MV-4-11 (cell line): ENCODE measurements at regions not wholly inside any gene's neighbourhood (a gene's known extent, or its start where the extent isn't known, plus 50 kb on each side); places are given as distances from the start of the nearest gene placed in this dataset.
"Not testable (repeated sequence)": the region's sequence is repeated elsewhere in the genome, so short reads cannot be mapped to it uniquely, and the experiment has no call there.

Source experiments
- DNase-seq: peaks from one replicate; lab custom pipeline; 2025; lab: John Stamatoyannopoulos, UW

DNA sequence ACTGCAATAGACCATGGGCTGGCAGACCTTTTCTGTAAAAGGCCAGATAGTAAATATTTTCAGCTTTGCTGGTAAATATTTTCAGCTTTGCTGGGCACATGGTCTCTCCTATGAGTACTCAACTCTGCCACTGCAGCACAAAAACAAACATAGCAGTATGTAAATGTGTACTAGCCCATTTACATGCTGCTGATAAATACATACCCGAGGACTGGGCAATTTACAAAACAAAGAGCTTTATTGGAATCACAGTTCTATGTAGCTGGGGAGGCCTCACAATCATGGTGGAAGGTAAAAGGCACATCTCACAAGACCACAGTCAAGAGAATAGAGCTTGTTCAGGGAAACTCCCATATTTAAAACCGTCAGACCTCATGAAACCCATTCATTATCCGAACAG lies 793.0 kb downstream of the EDEM1 start:
- DNase-seq, result no peak

DNA sequence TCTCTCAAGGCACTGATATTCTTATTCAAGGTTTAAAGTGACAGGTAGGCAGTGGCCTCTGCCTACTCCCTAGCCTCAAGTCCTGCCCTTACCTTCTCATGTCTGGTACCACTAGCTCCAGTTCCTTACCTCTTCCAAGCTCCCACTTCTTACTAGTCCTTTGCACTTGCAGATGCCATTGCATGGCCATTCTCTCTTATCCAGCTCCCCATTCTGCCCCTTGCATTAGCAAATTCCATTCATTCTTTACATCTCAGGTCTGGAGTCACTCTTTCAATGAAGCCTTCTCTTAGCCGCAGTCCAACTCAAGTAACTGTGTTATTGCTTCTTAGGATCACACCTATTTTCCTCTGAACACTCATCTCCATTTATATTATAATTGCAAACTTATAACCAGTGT lies 807.1 kb downstream of the EDEM1 start:
- DNase-seq, result no peak

DNA sequence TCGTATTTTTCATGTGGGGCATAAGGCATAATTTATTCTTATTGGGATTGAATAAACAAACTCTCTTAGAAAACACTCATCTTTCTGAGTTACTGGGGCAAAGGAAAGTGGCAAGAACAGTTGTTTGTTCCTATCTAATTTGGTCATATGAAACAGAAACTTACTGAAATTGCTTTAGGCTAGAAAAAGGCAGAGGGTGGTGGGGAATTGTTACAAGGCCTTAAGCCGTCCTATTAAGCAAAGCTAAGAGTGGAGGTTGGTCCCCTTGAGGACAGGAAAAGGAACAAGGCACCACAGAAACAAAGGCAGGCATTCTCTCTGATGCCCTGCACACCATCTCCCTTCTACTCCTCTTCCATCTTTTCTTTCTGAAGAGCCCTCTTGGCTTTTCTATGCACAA lies 830.9 kb downstream of the EDEM1 start:
- no peak for DNase-seq

GRCh38 chr3:6022621-6023020 lies 835.1 kb downstream of the EDEM1 start:
- DNase-seq, result no peak

DNA sequence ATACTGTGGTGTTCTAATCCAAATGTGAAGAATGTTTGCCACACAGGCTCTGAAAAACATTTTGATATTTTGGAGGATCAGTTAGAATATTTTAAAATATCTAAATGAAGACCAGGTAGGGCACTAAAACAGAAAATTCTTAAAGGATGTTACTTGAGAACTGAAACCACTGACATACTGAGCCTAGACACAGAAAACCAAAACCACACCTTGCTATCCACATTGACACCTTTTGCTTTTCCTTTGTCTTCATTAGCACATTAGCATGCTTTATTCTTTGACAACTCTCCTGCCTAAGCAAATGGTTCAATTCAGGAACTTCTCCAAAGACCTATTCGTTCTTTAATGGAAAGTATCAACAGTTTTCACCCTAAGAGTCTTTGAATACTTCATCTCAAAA lies 835.9 kb upstream of the GRM7 start:
- DNase-seq, result no peak

- DNase-seq, result not testable (repeated sequence)
Observed at GRCh38 chr3:6030648-6031047, 830.3 kb upstream of the GRM7 start.

- DNase-seq, result no peak
Observed at GRCh38 chr3:6035626-6036025, 825.3 kb upstream of the GRM7 start.

DNA sequence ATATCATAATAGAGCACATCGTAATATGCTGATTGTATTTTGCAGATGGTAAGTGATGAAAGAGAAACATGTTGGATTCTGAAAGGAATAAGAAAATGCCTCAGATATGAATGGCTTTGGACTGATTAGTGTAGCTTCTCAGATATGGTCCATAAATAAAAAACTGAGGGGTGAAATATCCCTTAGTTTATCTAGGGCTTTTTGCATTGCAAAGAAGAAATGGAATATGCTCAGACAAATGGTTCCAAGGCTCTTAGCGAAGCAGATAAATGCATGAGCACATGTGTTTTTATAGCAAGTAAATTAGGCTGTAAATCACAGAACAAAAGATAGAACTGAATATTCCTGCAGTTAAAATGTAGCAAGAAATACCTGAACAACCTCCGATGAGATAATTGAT lies 820.9 kb upstream of the GRM7 start:
- no peak for DNase-seq

DNA sequence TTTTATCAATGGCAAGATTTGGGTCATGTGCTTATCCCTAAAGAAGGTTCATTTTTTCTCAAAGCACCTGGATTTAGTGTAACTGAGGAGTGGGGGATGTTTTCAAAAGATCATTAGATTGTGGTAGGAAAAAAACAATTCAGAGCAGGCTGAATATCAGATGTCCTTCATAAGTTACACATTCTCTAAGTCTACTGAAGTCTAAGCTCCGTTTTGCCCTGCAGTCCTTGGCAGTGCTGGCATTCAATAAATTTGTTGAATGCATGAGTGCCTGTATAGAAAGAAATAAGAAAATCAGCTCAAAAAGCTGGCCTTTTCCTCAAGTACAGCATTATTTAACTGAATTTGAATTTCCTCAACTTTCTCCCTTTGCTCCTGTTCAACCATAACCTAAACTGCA lies 819.0 kb upstream of the GRM7 start:
- DNase-seq, result no peak

DNA sequence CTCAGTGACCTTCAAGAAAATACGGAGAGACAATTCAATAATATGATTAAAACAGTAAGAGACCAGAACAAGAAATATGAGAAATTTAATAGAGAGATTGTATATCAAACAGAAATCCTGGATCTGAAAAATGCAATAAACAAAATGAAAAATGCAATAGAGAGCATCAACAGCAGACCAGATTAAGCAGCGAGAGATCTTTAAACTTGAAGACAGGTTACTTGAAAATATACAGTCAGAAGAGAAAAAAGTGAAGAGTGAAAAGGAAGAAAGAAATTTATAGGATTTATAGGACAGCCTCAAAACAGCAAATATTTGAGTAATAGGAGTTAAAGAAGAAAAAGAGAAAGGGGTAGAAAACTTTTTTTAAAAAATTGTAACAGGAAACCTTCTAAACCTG lies 813.9 kb upstream of the GRM7 start:
- DNase-seq, result no peak

- no peak for DNase-seq
Observed at GRCh38 chr3:6060251-6060650, 800.7 kb upstream of the GRM7 start.

DNA sequence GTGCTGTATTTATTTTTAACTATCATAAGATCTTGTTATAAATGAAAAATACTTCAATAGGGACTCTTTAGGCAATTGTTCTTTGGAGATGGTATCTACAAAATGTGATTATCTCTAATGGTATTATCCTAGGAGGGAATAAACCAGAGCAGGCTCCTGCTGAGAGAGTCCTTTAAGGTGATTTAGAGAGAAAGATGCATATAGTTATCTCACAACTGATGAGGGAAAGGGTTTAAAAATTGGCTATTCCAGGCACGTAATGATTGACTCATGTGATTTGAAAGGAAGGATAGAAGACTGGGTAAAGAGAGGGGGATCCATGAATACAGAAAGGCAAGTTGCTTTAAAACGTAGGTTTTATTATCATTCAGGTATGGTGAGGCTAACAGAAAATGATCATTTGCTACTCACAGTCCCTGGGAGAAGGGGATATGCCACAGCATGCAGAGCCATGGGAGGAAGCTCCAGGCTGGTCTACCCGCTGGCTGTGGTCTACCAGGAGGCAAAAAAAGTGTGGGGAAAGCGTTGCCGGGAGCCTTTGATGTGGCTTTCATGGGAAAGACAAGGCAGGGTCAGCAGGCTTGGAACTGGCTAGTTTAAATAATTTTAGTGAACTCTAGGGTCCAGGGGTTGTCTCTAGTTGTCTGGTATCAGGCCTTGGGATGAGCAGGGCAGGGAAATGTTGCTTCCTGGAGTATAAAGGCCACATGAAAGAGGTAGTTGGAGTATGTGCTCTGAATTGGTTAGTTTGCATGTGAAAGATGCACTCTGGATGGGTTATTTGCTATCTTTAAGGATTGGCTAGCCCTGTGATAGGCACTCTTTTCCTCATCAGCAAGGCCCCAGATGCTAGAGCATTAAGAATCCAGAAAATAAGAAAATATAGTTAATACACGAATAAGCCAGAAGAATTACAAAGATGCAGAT lies 798.4 kb upstream of the GRM7 start:
- DNase-seq, result no peak

DNA sequence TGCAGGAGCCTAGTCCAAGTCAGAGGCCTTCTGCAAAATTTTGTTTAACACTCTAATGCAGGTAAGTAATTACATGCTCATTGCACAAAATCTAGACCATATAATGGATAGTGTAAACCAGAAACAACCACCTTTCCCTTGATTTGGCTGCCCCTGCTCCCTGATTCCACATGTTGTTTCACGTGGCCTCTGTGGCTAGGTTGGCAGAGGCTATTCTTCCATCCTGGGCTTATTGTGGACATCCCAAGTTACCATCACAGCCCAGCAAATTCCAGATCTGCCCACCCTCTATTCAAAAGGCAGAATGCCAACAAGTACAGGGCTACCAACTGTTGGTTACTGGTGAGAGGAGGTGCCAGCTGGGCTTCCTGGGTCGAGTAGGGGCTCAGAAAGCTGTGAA lies 794.5 kb upstream of the GRM7 start:
- DNase-seq, result no peak

GRCh38 chr3:6066868-6067578 lies 793.9 kb upstream of the GRM7 start:
- DNase-seq, result not testable (repeated sequence)

DNA sequence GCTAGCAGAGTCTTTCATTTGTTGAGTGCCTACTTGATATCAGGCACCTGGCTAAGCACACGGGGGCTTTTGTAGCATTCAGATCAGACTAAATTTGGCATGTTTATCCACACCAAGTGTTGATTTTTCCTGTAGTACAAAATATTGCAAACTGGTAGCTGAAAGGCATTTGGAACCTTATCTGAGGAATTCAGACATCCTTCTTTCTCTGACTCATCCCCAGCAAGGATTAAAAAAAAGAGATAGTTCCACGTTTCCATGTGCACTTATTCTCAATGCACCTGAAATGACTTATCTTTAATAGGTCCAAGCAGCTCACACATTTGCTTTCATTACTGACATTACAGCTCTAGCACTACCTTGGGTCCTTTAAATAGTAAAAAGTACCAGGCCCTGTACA lies 786.0 kb upstream of the GRM7 start:
- no peak for DNase-seq

- no peak for DNase-seq
Observed at GRCh38 chr3:6078436-6078835, 782.5 kb upstream of the GRM7 start.

GRCh38 chr3:6079011-6079410 lies 781.9 kb upstream of the GRM7 start:
- DNase-seq, result no peak

DNA sequence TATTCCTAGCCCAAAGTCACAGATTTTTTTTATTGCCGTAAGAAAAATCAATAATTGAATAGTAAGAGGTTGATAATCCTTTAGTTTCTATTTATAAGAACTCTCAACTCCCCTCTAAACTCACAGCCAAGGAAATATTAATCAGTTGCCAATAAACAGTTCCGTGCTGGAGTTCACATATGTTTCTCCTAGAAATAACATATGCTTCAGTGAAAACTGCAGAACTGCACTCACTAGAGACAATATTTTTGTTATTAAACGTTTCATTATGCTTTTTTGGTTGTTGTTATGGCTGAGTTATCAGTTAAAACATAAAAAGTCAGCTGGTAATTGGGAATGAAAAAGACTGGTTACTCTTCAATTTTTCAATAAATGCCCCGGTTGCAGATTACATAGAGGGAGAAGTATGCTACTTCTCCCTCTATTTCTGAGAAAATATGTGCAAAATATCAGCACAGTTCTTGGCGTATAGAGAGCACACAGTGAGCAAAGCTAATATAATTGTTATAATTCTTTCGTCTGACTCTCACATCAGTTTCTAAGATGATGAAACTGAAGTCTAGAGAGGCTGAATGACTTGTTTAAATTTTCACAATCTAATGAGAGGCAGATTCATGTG lies 781.2 kb upstream of the GRM7 start:
- no peak for DNase-seq

- no peak for DNase-seq
Observed at GRCh38 chr3:6088433-6088832, 772.5 kb upstream of the GRM7 start.

DNA sequence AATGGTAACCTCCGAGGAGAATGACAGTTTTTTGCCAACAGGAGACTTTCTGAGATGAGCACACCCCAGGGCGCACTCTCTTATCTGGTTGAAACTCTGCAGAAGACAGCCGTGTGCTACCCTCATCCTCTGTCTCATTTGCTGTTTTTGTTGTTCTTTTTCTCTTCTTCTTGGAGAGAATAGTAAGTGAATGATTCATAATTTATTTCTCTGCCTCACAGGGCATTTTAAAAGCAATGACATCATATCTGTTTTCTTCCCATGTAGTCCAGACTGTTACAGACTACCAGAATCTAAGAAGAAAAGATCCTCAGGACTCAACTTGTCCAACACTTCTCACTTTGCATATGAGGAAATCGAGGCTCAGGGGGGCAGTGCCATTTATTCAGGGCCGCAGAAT lies 771.1 kb upstream of the GRM7 start:
- DNase-seq, result no peak

- DNase-seq, result no peak
Observed at GRCh38 chr3:6091262-6091661, 769.7 kb upstream of the GRM7 start.

GRCh38 chr3:6095006-6095405 lies 765.9 kb upstream of the GRM7 start:
- DNase-seq, result no peak

DNA sequence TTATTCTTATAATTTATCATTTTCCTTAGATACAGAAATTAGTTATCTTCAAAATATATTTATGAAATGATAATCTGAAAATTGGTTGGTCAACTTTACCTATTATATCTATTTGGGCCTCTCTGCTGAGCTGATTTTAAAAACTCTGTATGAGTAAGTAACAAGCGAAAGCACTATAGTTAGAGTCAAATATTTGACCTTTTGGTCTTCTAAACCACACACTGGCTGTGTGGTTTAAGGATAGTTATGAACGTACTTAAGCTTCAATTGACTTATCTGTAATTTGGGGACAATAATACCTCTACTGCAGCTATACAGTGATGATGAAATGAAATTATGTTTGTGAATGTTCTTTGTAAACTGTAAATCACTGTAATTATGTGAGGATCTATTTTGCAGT lies 763.9 kb upstream of the GRM7 start:
- no peak for DNase-seq
